Lower leg skin (tissue), 3 donors: ENCODE measurements at regions not wholly inside any gene's neighbourhood (a gene's known extent, or its start where the extent isn't known, plus 50 kb on each side); places are given as distances from the start of the nearest gene placed in this dataset.

Experiments
- CTCF ChIP-seq, 3 donors: fragments of 450-650 bp; IDR thresholded peaks; one replicate each; pipeline ENCODE4 v1.5.1; 2016; ENCODE audit warnings: antibody characterized with exemption in 3 of 3, mild to moderate bottlenecking in 3 of 3, moderate library complexity in 2 of 3
- POLR2A ChIP-seq, 2 donors: fragments of 450-650 bp; IDR thresholded peaks; one replicate each; pipeline ENCODE4 v1.6.1; 2016 to 2017; ENCODE audit warnings: antibody characterized with exemption in 2 of 2, mild to moderate bottlenecking in 1 of 2, moderate library complexity in 1 of 2

- TF ChIP-seq CTCF (IDR thresholded peaks at IDR 0.05): no peak
- no peak for TF ChIP-seq POLR2A (IDR thresholded peaks at IDR 0.05)
Measured at GRCh38 chr10:65559369-65559768, 1366.5 kb upstream of the LRRTM3 start.
